H1 (cell line): ENCODE measurements at regions not wholly inside any gene's neighbourhood (a gene's known extent, or its start where the extent isn't known, plus 50 kb on each side); places are given as distances from the start of the nearest gene placed in this dataset.

Experiments used
- CTCF ChIA-PET: fragments of 300-600 bp; sonication (Branson Sonifier 250); formaldehyde crosslinking; loops from one replicate; lab custom pipeline; 2021; ENCODE audit not compliant: partially characterized antibody; lab: Charles Lee
- POLR2A ChIA-PET: fragments of 300-600 bp; sonication (Branson Sonifier 250); formaldehyde crosslinking; loops from one replicate; lab custom pipeline; 2021; ENCODE audit warnings: inconsistent platforms; ENCODE audit not compliant: partially characterized antibody; lab: Charles Lee
- DNase-seq, 2 experiments: peaks; one replicate each; pipeline versions ENCODE4 v3.0.0 to v3.0.0-alpha.2; 2010 to 2022; ENCODE audit warnings: low spot score in 2 of 2, low read depth in 1 of 2, mixed read lengths in 1 of 2
- FAIRE-seq: peaks from 2 replicates; lab custom pipeline; 2011; peaks lifted over from hg19 to GRCh38; lab: Jason Lieb, UNC
- H2AFZ ChIP-seq: 2 replicates; pipeline ENCODE4 v1.8.1; 2012; ENCODE audit warnings: low read length, inconsistent platforms
- H2AK5ac ChIP-seq: 2 replicates; pipeline ENCODE4 v1.6.1; 2013; ENCODE audit warnings: low read depth, low read length
- H2BK120ac ChIP-seq: replicated peaks from 2 replicates; pipeline ENCODE3; 2013; ENCODE audit warnings: low read depth, low read length, inconsistent platforms
- H2BK12ac ChIP-seq: 2 replicates; pipeline ENCODE4 v1.6.1; 2013; ENCODE audit warnings: low read depth, low read length
- H2BK15ac ChIP-seq: 2 replicates; pipeline ENCODE4 v1.6.1; 2013; ENCODE audit warnings: low read length
- H2BK20ac ChIP-seq: 2 replicates; pipeline ENCODE4 v1.6.1; 2013; ENCODE audit warnings: low read length
- H2BK5ac ChIP-seq: 2 replicates; pipeline ENCODE4 v1.6.1; 2013; ENCODE audit warnings: low read depth, low read length
- H3K14ac ChIP-seq: 2 replicates; pipeline ENCODE4 v1.6.1; 2013; ENCODE audit warnings: inconsistent platforms; ENCODE audit not compliant: insufficient read length
- H3K18ac ChIP-seq: 2 replicates; pipeline ENCODE4 v1.6.1; 2013; ENCODE audit warnings: low read length; ENCODE audit errors: extremely low read depth
- H3K23ac ChIP-seq: 2 replicates; pipeline ENCODE4 v1.6.1; 2013; ENCODE audit warnings: inconsistent platforms; ENCODE audit not compliant: insufficient read length
- H3K23me2 ChIP-seq: 2 replicates; pipeline ENCODE4 v1.6.1; 2013; ENCODE audit warnings: low read depth, low read length
- H3K27ac ChIP-seq: 2 replicates; pipeline ENCODE4 v1.6.1; 2011; ENCODE audit warnings: low read depth, low read length, inconsistent platforms
- H3K27me3 ChIP-seq, 4 experiments: replicated peaks in 1 of 4; 1 replicate in 1 of 4; 2 replicates in 3 of 4; pipeline versions ENCODE4 v1.6.1 to v1.8.1; 2011 to 2013; ENCODE audit warnings: low read length in 3 of 4, mild to moderate bottlenecking in 3 of 4, inconsistent platforms in 2 of 4, mixed read lengths in 2 of 4, moderate library complexity in 1 of 4; ENCODE audit not compliant: control insufficient read depth in 3 of 4, insufficient read depth in 3 of 4; ENCODE audit errors: extremely low read depth in 1 of 4
- H3K36me3 ChIP-seq, 4 experiments: 2 replicates each; pipeline versions ENCODE4 v1.6.1 to v1.8.1; 2011 to 2013; ENCODE audit warnings: mild to moderate bottlenecking in 4 of 4, low read length in 3 of 4, moderate library complexity in 2 of 4, control low read depth in 1 of 4, inconsistent platforms in 1 of 4; ENCODE audit not compliant: insufficient read depth in 4 of 4, control insufficient read depth in 2 of 4
- H3K4ac ChIP-seq: replicated peaks from 2 replicates; pipeline ENCODE3; 2013; ENCODE audit warnings: low read length, low read depth, mixed read lengths, inconsistent platforms; ENCODE audit not compliant: insufficient read length
- H3K4me1 ChIP-seq, 4 experiments: replicated peaks in 1 of 4; 1 replicate in 1 of 4; 2 replicates in 3 of 4; pipeline versions ENCODE4 v1.6.1 to v1.8.1; 2011 to 2013; ENCODE audit warnings: low read length in 3 of 4, inconsistent platforms in 2 of 4, mixed read lengths in 1 of 4; ENCODE audit not compliant: insufficient read depth in 4 of 4, control insufficient read depth in 3 of 4
- H3K4me2 ChIP-seq, 2 experiments: 2 replicates each; pipeline versions ENCODE4 v1.6.1 to v1.8.1; 2011 to 2013; ENCODE audit warnings: low read depth in 2 of 2, low read length in 2 of 2, control low read depth in 1 of 2, inconsistent platforms in 1 of 2, mild to moderate bottlenecking in 1 of 2; ENCODE audit not compliant: insufficient read depth in 1 of 2
- H3K4me3 ChIP-seq, 4 experiments: fragments of 200-600, 300-600 bp in 1 of 4; sonication (generic), shearing (Covaris generic), sonication (Bioruptor Twin) in 1 of 4; 2 replicates each; pipeline versions ENCODE4 v1.5.1 to v1.8.1; 2011 to 2016; ENCODE audit warnings: low read length in 4 of 4, low read depth in 3 of 4, control low read depth in 2 of 4, inconsistent platforms in 2 of 4, mild to moderate bottlenecking in 2 of 4, mixed read lengths in 1 of 4, moderate library complexity in 1 of 4; ENCODE audit not compliant: insufficient read depth in 2 of 4; ENCODE audit errors: extremely low read depth in 1 of 4
- H3K56ac ChIP-seq: replicated peaks from 2 replicates; pipeline ENCODE3; 2013; ENCODE audit warnings: low read depth, mild to moderate bottlenecking, mixed read lengths, low read length, inconsistent platforms; ENCODE audit not compliant: insufficient read length
- H3K79me1 ChIP-seq: 2 replicates; pipeline ENCODE4 v1.6.1; 2013; ENCODE audit warnings: low read depth, low read length, control low read depth
- H3K79me2 ChIP-seq, 2 experiments: 2 replicates each; pipeline versions ENCODE4 v1.6.1 to v1.8.1; 2012 to 2013; ENCODE audit warnings: low read length in 2 of 2, mild to moderate bottlenecking in 2 of 2, inconsistent platforms in 1 of 2; ENCODE audit not compliant: insufficient read depth in 2 of 2, control insufficient read depth in 1 of 2
- H3K9ac ChIP-seq, 4 experiments: replicated peaks in 1 of 4; 1 replicate in 1 of 4; 2 replicates in 3 of 4; pipeline versions ENCODE4 v1.6.1 to v1.8.1; 2011 to 2013; ENCODE audit warnings: low read depth in 3 of 4, low read length in 3 of 4, control low read depth in 2 of 4, mild to moderate bottlenecking in 2 of 4, moderate library complexity in 2 of 4, inconsistent platforms in 1 of 4; ENCODE audit errors: extremely low read depth in 1 of 4
- H3K9me3 ChIP-seq, 2 experiments: 2 replicates each; pipeline versions ENCODE4 v1.6.1 to v1.8.1; 2012 to 2013; ENCODE audit warnings: mild to moderate bottlenecking in 2 of 2, moderate library complexity in 2 of 2, control low read depth in 1 of 2, inconsistent platforms in 1 of 2, low read depth in 1 of 2, low read length in 1 of 2, mixed read lengths in 1 of 2; ENCODE audit not compliant: insufficient read depth in 2 of 2
- H4K20me1 ChIP-seq, 2 experiments: replicated peaks in 1 of 2; 2 replicates each; pipeline versions ENCODE3 to v1.8.1; 2011 to 2013; ENCODE audit warnings: inconsistent platforms in 2 of 2, low read length in 2 of 2, mild to moderate bottlenecking in 1 of 2; ENCODE audit not compliant: insufficient read depth in 2 of 2, control insufficient read depth in 1 of 2
- H4K5ac ChIP-seq: 2 replicates; pipeline ENCODE4 v1.6.1; 2013; ENCODE audit warnings: low read length, low read depth, mixed read lengths, inconsistent platforms; ENCODE audit not compliant: insufficient read length
- H4K8ac ChIP-seq: 2 replicates; pipeline ENCODE4 v1.8.0; 2013; ENCODE audit warnings: mild to moderate bottlenecking, moderate library complexity, low read length, inconsistent platforms; ENCODE audit not compliant: insufficient read depth; ENCODE audit errors: extremely low read depth
- H4K91ac ChIP-seq: replicated peaks from 2 replicates; pipeline ENCODE3; 2013; ENCODE audit warnings: low read length, mixed read lengths, inconsistent platforms; ENCODE audit not compliant: insufficient read length
- ASH2L ChIP-seq: fragments of 200-600, 300-600 bp; sonication (generic); IDR thresholded peaks from one replicate; pipeline ENCODE4 v1.7.1; 2017; ENCODE audit warnings: low read length
- CTCF ChIP-seq, 3 experiments: IDR thresholded peaks; 1 replicate in 2 of 3; 2 replicates in 1 of 3; pipeline versions ENCODE4 v1.5.1 to v1.6.1; 2011; ENCODE audit warnings: low read length in 3 of 3, mild to moderate bottlenecking in 3 of 3, inconsistent platforms in 2 of 3, low read depth in 1 of 3, moderate library complexity in 1 of 3; ENCODE audit not compliant: insufficient read depth in 1 of 3; ENCODE audit errors: control extremely low read depth in 1 of 3
- EZH2 ChIP-seq: fragments of 200-600 bp; sonication (generic); IDR thresholded peaks from 2 replicates; pipeline ENCODE4 v1.7.1; 2012; ENCODE audit warnings: low read depth, mild to moderate bottlenecking, moderate library complexity, low read length, inconsistent platforms; ENCODE audit not compliant: severe bottlenecking
- GABPA ChIP-seq: IDR thresholded peaks from 2 replicates; pipeline ENCODE4 v1.6.1; 2011; ENCODE audit warnings: mild to moderate bottlenecking, low read length, moderate library complexity, borderline replicate concordance; ENCODE audit not compliant: insufficient read depth
- HDAC2 ChIP-seq, 2 experiments: fragments of 300-600 bp in 1 of 2; sonication (generic) in 1 of 2; IDR thresholded peaks; 2 replicates each; pipeline ENCODE4 v1.6.1; 2011 to 2012; ENCODE audit warnings: low read depth in 2 of 2, low read length in 2 of 2, mild to moderate bottlenecking in 2 of 2, moderate library complexity in 2 of 2, borderline replicate concordance in 1 of 2, inconsistent platforms in 1 of 2
- JUND ChIP-seq: IDR thresholded peaks from 2 replicates; pipeline ENCODE4 v1.6.1; 2011; ENCODE audit warnings: mild to moderate bottlenecking, improper control_type of control experiment, low read length
- POU5F1 ChIP-seq: IDR thresholded peaks from 2 replicates; pipeline ENCODE4 v1.6.1; 2011; ENCODE audit warnings: low read depth, mild to moderate bottlenecking, low read length, moderate library complexity
- RNF2 ChIP-seq: fragments of 200-900, 300-1000 bp; sonication (generic); IDR thresholded peaks from 2 replicates; pipeline ENCODE4 v1.7.1; 2016; ENCODE audit warnings: borderline replicate concordance, low read depth, mild to moderate bottlenecking, antibody characterized with exemption, low read length; ENCODE audit not compliant: poor library complexity, severe bottlenecking; ENCODE audit errors: missing control alignments
- SRF ChIP-seq: IDR thresholded peaks from 2 replicates; pipeline ENCODE4 v1.6.1; 2011; ENCODE audit warnings: mild to moderate bottlenecking, low read depth, low read length, moderate library complexity
- TBP ChIP-seq: IDR thresholded peaks from 2 replicates; pipeline ENCODE4 v1.6.1; 2011; ENCODE audit warnings: low read depth, low read length, improper control_type of control experiment
- TEAD4 ChIP-seq: IDR thresholded peaks from 2 replicates; pipeline ENCODE4 v1.6.1; 2012; ENCODE audit warnings: low read depth, low read length, inconsistent platforms, mixed read lengths
- WGBS, 2 experiments: shearing (Covaris generic) in 1 of 2; methylation state at CpG; one replicate each; pipeline versions ENCODE4 v1.1.6 to v1.1.7; 2013 to 2015; ENCODE audit warnings: low lambda C conversion rate in 2 of 2, mixed read lengths in 2 of 2, inconsistent platforms in 1 of 2, low coverage in 1 of 2, missing lambda C conversion rate in 1 of 2; ENCODE audit not compliant: insufficient replicate concordance in 2 of 2, insufficient coverage in 1 of 2, insufficient read length in 1 of 2; ENCODE audit errors: extremely low coverage in 1 of 2, missing lambda C conversion rate in 1 of 2; 5-methylcytosine and 5-hydroxymethylcytosine counted together

- Histone ChIP-seq H4K20me1 (no peaks in the 10 kb centered on the region), H2BK15ac (no peak overlapping the region), H3K79me1 (no peaks in the 10 kb centered on the region), H3K4me3 (no peak overlapping the region), H2BK20ac (no peak overlapping the region), H3K14ac (no peak overlapping the region), H3K4ac (no peak overlapping the region), H2AK5ac (no peak overlapping the region), H2AFZ (no peak overlapping the region), H3K9me3 (peaks cover 0 to 2% of the 10 kb centered on the region in 2 experiments; a peak in 1 of 4 replicates), H3K18ac (peak overlapping the region; percentile 6; the same call in 1 of the 2 replicates), H3K9ac (no peak overlapping the region), H3K4me1 (no peaks in the 10 kb centered on the region; a peak in 2 of 7 replicates), H3K4me2 (no peak overlapping the region; a peak in 1 of 4 replicates), H4K8ac (no peak overlapping the region), H3K23me2 (no peaks in the 10 kb centered on the region), H4K91ac (peak overlapping the region; percentile 79), H3K23ac (no peak overlapping the region), H2BK12ac (no peak overlapping the region; the same call in 1 of the 2 replicates), H3K27ac (no peak overlapping the region), H2BK120ac (no peak overlapping the region), H2BK5ac (peak overlapping the region; percentile 55; the same call in 1 of the 2 replicates), H4K5ac (no peak overlapping the region), H3K79me2 (no peaks in the 10 kb centered on the region), H3K56ac (no peak overlapping the region), H3K27me3 (no peaks in the 10 kb centered on the region), H3K36me3 (no peaks in the 10 kb centered on the region)
- ChIA-PET CTCF (interaction anchor here (0.7 to 1.4 kb wide), 3 partner anchors 10 to 43 kb away, joined by 3 to 6 read pairs (median 3); no protein-coding TSS in a partner anchor), POLR2A (interaction anchor here (1.1 kb wide), 1 partner anchor 21 kb away, joined by 3 read pairs; no protein-coding TSS in a partner anchor)
- no peak for DNase-seq
- WGBS, 2 experiments = 86% methylated on average over 1 of the region's 1 CpG; no CpG with 5 or more reads in 1 of the 2 experiments
- no peak for FAIRE-seq
- TF ChIP-seq CTCF (IDR thresholded peaks at IDR 0.05; ENCODE audit: control extremely low read depth in 1 of 3, insufficient read depth in 1 of 3, low read depth in 1 of 3, low read length in 3 of 3) = no peak
- TF ChIP-seq EZH2 = no peak
- TF ChIP-seq JUND = no peak
- TF ChIP-seq TBP = no peak
- no peak for TF ChIP-seq HDAC2 (IDR thresholded peaks at IDR 0.05; ENCODE audit: borderline replicate concordance in 1 of 2, low read depth in 2 of 2, low read length in 2 of 2)
- TF ChIP-seq TEAD4 = no peak
- no peak for TF ChIP-seq POU5F1
- no peak for TF ChIP-seq ASH2L
- TF ChIP-seq GABPA = no peak
- TF ChIP-seq SRF = no peak
- no peak for TF ChIP-seq RNF2
These were observed 278.2 kb downstream of the BCL11B start for GRCh38 chr14:98993818-98994217.
